Stimulated activated CD8-positive, alpha-beta memory T cell treated with anti-CD3 and anti-CD28 coated beads, Interleukin-15, amount 100 ng/mL, for 1 hour (primary cell): ENCODE measurements at regions not wholly inside any gene's neighbourhood (a gene's known extent, or its start where the extent isn't known, plus 50 kb on each side); places are given as distances from the start of the nearest gene placed in this dataset.

Experiments used
- DNase-seq: peaks from one replicate; pipeline ENCODE4 v3.0.0-alpha.2; 2020; ENCODE audit warnings: low read depth

- no peak for DNase-seq
Measured at GRCh38 chr2:12083713-12084419, 337.4 kb downstream of the LPIN1 start.

GRCh38 chr2:12087175-12087574 lies 340.7 kb downstream of the LPIN1 start:
- no peak for DNase-seq

GRCh38 chr2:12087671-12088380 lies 341.4 kb downstream of the LPIN1 start:
- no peak for DNase-seq

GRCh38 chr2:12089001-12089400 lies 342.6 kb downstream of the LPIN1 start:
- no peak for DNase-seq

- no peak for DNase-seq
Measured at GRCh38 chr2:12089496-12089895, 343.1 kb downstream of the LPIN1 start.

GRCh38 chr2:12090072-12090471 lies 343.6 kb downstream of the LPIN1 start:
- DNase-seq = no peak

GRCh38 chr2:12090590-12090989 lies 344.2 kb downstream of the LPIN1 start:
- no peak for DNase-seq

GRCh38 chr2:12091201-12091806 lies 344.9 kb downstream of the LPIN1 start:
- no peak for DNase-seq

- no peak for DNase-seq
Measured at GRCh38 chr2:12094134-12094533, 347.7 kb downstream of the LPIN1 start.

GRCh38 chr2:12096051-12096787 lies 349.8 kb downstream of the LPIN1 start:
- DNase-seq = no peak

- no peak for DNase-seq
Measured at GRCh38 chr2:12096788-12097449, 350.5 kb downstream of the LPIN1 start.

GRCh38 chr2:12097859-12098258 lies 351.4 kb downstream of the LPIN1 start:
- DNase-seq = no peak

GRCh38 chr2:12099374-12099773 lies 352.9 kb downstream of the LPIN1 start:
- DNase-seq = no peak

- DNase-seq = no peak
Measured at GRCh38 chr2:12102679-12103078, 356.2 kb downstream of the LPIN1 start.

GRCh38 chr2:12105180-12105579 lies 358.7 kb downstream of the LPIN1 start:
- no peak for DNase-seq

- no peak for DNase-seq
Measured at GRCh38 chr2:12106440-12107080, 360.1 kb downstream of the LPIN1 start.

GRCh38 chr2:12107321-12107720 lies 360.9 kb downstream of the LPIN1 start:
- no peak for DNase-seq

- no peak for DNase-seq
Measured at GRCh38 chr2:12107939-12108338, 361.5 kb downstream of the LPIN1 start.

GRCh38 chr2:12109363-12110017 lies 363.1 kb downstream of the LPIN1 start:
- DNase-seq = no peak

GRCh38 chr2:12110074-12110473 lies 363.6 kb downstream of the LPIN1 start:
- DNase-seq = no peak

- DNase-seq = no peak
Measured at GRCh38 chr2:12110481-12110880, 364.0 kb downstream of the LPIN1 start.
